C4-2B (cell line): ENCODE measurements at regions not wholly inside any gene's neighbourhood (a gene's known extent, or its start where the extent isn't known, plus 50 kb on each side); places are given as distances from the start of the nearest gene placed in this dataset.

ENCODE experiments used
- ZFX ChIP-seq: fragments of 450-650 bp; IDR thresholded peaks from 2 replicates; pipeline ENCODE4 v1.6.1; 2017
- TF ChIP-seq, protein P1 (sequence below): fragments of 450-650 bp; conservative IDR thresholded peaks from 2 replicates; pipeline ENCODE4 v1.5.1; 2017; ENCODE audit warnings: mild to moderate bottlenecking

DNA sequence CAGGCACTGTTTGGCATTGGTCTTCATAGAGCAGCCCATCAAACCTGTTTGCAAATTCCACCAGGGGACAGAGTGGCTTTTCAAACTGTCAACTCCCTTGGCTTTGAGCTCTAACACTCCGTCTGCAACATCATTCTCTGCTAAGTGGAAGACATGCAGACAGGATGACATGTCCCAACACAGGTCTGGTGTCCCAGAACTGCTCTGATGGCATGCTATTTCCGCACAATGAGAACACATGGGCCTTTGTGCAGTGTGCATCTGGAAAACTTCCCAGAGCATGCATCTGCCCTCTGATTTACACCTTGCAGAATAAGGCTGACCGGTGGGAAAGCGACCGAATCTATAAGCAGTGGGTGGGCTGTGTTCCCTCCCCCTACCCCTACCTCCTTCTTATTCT lies 212.8 kb upstream of the GYPA start:
- TF ChIP-seq, protein P1, sequence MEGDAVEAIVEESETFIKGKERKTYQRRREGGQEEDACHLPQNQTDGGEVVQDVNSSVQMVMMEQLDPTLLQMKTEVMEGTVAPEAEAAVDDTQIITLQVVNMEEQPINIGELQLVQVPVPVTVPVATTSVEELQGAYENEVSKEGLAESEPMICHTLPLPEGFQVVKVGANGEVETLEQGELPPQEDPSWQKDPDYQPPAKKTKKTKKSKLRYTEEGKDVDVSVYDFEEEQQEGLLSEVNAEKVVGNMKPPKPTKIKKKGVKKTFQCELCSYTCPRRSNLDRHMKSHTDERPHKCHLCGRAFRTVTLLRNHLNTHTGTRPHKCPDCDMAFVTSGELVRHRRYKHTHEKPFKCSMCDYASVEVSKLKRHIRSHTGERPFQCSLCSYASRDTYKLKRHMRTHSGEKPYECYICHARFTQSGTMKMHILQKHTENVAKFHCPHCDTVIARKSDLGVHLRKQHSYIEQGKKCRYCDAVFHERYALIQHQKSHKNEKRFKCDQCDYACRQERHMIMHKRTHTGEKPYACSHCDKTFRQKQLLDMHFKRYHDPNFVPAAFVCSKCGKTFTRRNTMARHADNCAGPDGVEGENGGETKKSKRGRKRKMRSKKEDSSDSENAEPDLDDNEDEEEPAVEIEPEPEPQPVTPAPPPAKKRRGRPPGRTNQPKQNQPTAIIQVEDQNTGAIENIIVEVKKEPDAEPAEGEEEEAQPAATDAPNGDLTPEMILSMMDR: no peak
- TF ChIP-seq ZFX: no peak
